ENCODE measurements at regions not wholly inside any gene's neighbourhood (a gene's known extent, or its start where the extent isn't known, plus 50 kb on each side); places are given as distances from the start of the nearest gene placed in this dataset.
"Not testable (repeated sequence)": the region's sequence is repeated elsewhere in the genome, so short reads cannot be mapped to it uniquely, and the experiment has no call there.

DNA sequence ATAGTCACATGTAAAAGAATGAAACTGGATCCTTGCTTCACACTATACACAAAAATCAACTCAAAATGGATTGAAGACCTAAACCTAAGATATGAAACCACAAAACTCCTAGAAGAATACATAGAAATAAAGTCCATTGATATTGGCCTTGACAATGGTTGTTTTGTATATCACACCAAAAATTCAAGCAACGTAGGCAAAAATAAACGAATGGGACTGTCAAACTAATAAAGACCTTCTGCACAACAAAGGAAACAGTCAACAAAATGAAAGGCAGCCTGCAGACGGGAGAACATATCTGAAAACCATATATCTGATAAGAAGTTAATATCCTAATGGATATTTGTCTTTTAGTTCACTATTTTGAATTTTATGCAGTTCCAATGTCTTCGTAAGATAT, 292.3 kb upstream of the CNTN5 start:
- no peak for DNase-seq (ENCODE audit: extremely low read depth, low read depth)
- TF ChIP-seq, protein P1, sequence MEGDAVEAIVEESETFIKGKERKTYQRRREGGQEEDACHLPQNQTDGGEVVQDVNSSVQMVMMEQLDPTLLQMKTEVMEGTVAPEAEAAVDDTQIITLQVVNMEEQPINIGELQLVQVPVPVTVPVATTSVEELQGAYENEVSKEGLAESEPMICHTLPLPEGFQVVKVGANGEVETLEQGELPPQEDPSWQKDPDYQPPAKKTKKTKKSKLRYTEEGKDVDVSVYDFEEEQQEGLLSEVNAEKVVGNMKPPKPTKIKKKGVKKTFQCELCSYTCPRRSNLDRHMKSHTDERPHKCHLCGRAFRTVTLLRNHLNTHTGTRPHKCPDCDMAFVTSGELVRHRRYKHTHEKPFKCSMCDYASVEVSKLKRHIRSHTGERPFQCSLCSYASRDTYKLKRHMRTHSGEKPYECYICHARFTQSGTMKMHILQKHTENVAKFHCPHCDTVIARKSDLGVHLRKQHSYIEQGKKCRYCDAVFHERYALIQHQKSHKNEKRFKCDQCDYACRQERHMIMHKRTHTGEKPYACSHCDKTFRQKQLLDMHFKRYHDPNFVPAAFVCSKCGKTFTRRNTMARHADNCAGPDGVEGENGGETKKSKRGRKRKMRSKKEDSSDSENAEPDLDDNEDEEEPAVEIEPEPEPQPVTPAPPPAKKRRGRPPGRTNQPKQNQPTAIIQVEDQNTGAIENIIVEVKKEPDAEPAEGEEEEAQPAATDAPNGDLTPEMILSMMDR (IDR thresholded peaks at IDR 0.05; ENCODE audit: low read depth, low read length) = no peak

DNA sequence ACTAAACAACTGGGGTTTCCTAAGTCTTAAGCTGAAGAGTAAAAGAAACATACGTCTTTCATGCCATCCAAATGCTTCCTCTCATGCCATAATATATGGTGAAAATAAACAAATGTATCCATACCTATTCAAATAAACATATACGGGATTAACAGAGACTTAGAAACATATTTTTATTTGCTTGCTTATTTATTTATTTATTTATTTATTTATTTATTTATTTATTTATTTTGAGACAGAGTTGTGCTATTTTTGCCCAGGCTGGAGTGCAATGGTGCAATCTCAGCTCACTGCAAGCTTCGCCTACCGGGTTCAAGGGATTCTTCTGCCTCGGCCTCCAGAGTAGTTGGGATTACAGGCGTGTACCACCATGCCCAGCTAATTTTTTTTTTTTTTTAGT, 291.6 kb upstream of the CNTN5 start:
- TF ChIP-seq, protein P1 (IDR thresholded peaks at IDR 0.05; ENCODE audit: low read depth, low read length) = no peak

DNA sequence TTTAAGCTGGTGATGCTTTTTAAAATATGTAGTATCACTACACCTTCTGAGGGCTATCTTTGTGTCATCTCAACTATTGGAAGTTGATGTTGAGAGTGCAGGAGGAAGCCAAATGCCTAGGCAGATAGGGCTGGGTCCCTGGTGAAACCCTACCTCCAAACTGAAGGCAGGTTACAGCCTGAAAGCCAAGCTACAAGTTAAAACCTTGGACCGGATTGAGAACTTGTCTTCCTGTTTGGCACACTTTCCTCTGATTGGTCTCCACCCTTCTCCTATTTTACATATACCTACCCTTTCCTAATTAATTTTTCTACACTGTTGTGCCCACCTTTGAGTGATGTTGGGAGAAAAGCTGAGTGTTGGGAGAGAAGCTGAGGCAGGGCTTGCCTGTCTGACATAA, 287.8 kb upstream of the CNTN5 start:
- TF ChIP-seq, protein P1 (IDR thresholded peaks at IDR 0.05; ENCODE audit: low read depth, low read length) = no peak
- no peak for DNase-seq (ENCODE audit: extremely low read depth, low read depth)

More for the DNA sequence above, 291.6 kb upstream of the CNTN5 start:
- no peak for DNase-seq (ENCODE audit: extremely low read depth, low read depth)

DNA sequence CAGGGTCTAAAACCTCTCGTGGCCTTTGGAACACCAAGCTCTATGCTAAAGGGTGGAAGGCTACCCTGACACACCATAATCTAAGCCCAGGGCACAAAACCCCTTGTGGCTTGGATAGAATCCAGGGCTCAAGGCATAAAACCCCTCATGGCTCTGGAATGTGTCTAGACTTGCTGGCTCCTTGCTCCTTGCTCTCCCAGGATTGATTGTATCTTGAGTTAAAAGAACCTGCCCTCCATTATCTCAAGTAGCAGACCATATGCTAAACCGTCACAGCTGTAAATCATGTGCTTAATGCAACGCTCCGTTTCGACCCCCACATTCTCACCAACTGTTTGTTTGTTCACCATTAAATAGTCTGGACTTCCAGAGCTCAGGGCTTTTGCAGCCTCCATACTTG, 287.4 kb upstream of the CNTN5 start:
- DNase-seq (ENCODE audit: extremely low read depth, low read depth) = not testable (repeated sequence)

DNA sequence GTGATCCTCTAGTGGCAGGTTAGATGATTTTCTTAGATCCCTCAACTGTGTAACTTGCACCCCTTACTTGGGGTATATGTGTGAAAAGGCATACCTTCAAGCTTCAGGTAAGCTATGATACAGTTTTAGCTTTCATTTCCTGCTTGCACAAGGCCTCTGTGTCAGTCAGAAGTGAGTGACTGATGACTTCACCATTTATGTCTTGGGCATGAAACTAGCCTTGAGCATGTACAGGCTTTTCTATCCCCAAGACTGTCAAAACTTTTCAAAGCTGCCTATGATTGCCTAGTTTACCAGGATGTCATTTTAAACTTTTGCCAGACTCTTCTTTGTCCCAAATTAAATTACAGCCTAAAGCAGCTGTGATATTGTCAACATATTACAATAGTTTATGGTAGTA, 286.1 kb upstream of the CNTN5 start:
- DNase-seq (ENCODE audit: extremely low read depth, low read depth) = no peak
- TF ChIP-seq, protein P1 (IDR thresholded peaks at IDR 0.05; ENCODE audit: low read depth, low read length) = no peak

DNA sequence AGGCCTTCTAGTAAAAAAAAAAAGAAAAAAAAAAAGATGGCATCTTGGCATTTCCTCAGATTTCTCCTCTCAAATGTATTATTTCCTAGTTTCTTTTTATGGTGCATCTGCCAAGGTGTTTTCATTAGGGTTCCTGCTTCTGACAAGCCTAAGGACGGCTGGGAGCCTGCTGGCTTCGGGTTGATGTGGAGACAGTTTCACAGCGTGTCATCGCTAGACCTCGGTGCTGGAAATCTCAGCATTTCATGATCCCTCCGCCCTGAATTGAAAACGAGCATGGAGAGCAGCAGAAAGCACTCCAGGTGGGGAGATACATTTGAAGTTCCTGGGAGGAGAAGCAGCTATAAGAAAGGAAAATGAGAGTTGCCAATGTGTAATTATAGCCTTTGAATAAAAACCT, 283.9 kb upstream of the CNTN5 start:
- TF ChIP-seq, protein P1 (IDR thresholded peaks at IDR 0.05; ENCODE audit: low read depth, low read length) = no peak
- no peak for DNase-seq (ENCODE audit: extremely low read depth, low read depth)

DNA sequence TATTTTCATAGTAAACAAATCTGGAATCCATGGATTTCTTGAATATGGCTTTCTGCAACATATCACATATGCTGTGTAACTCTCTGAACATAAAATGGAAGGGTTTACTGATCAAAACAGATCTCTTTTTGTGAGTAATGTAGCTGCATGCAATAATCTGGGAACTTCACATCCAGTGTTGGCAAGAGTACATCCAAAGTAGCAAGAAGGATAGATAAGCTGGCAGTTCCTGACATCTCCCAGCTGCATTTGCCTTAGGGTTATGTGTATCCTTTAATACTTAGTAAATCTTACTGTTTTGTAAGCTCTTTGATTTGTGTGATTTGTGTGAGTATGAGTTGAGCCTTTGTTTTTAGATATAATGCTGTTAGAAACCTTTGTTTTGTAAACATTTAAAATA, 280.4 kb upstream of the CNTN5 start:
- TF ChIP-seq, protein P1 (IDR thresholded peaks at IDR 0.05; ENCODE audit: low read depth, low read length) = no peak
- DNase-seq (ENCODE audit: extremely low read depth, low read depth) = no peak

DNA sequence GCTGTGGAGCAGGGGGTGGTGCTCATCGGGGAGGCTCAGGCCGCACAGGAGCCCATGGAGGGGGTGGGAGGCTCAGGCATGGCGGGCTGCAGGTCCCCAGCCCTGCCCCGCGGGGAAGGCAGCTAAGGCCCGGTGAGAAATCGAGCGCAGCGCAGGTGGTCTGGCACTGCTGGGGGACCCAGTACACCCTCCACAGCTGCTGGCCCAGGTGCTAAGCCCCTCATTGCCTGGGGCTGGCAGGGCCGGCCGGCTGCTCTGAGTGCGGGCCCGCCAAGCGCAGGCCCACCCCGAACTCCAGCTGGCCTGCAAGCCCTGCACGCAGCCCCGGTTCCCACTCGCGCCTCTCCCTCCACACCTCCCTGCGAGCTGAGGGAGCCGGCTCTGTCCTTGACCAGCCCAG, 257.3 kb upstream of the CNTN5 start:
- DNase-seq (ENCODE audit: extremely low read depth, low read depth) = not testable (repeated sequence)

DNA sequence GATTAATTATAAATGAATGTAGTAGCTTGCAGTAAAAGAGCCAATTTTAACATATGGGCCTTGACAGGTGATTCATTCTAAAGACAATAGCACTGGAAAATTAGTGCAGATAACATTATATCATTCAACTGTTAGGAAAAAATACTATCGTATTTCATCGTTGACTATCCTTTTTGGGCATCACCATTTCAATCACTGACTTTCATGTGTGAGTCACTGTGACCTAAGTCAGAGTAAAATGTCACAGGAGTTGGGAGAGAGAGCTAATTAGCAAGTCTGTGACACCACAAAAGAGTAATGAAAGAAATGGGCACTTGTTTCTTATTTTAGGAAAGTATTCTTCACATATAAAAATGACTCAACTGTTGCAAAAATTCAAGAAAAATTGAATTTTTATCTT, 253.8 kb upstream of the CNTN5 start:
- TF ChIP-seq, protein P1 (IDR thresholded peaks at IDR 0.05; ENCODE audit: low read depth, low read length) = no peak
- no peak for DNase-seq (ENCODE audit: extremely low read depth, low read depth)

DNA sequence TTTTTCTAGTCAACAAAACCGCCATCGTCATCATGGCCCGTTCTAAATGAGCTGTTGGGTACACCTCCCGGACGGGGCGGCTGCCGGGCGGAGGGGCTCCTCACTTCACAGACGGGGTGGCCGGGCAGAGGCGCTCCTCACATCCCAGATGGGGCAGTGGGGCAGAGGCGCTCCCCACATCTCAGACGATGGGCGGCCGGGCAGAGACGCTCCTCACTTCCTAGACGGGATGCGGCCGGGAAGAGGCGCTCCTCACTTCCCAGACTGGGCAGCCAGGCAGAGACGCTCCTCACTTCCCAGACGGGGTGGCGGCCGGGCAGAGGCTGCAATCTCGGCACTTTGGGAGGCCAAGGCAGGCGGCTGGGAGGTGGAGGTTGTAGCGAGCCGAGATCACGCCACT, 250.7 kb upstream of the CNTN5 start:
- not testable (repeated sequence) for DNase-seq (ENCODE audit: extremely low read depth, low read depth)

All from AG09319 (cell line).